Spleen (tissue), 7 donors: ENCODE measurements at regions not wholly inside any gene's neighbourhood (a gene's known extent, or its start where the extent isn't known, plus 50 kb on each side); places are given as distances from the start of the nearest gene placed in this dataset.

ENCODE experiments used
- POLR2A ChIP-seq, 3 donors: fragments of 450-650 bp; IDR thresholded peaks; one replicate each; pipeline ENCODE4 v1.5.1; 2017; ENCODE audit warnings: antibody characterized with exemption in 3 of 3, mild to moderate bottlenecking in 1 of 3
- POLR2AphosphoS5 ChIP-seq, 3 donors: sonication (generic); formaldehyde crosslinking; IDR thresholded peaks; one replicate each; pipeline ENCODE4 v1.5.1; 2017; ENCODE audit warnings: antibody characterized with exemption in 3 of 3
- TF ChIP-seq, protein P1 (sequence below), 11 experiments: fragments of 200-600 bp in 7 of 11; fragments of 450-650 bp in 4 of 11; sonication (generic) in 4 of 11; IDR thresholded peaks in 8 of 11; conservative IDR thresholded peaks in 3 of 11; 1 replicate in 7 of 11; 2 replicates in 4 of 11; pipeline versions ENCODE4 v1.4.0 to v1.8.0; 2016 to 2021; ENCODE audit warnings: antibody characterized with exemption in 11 of 11, inconsistent platforms in 4 of 11, mild to moderate bottlenecking in 1 of 11
- donor health status: DM: no; HTN: no; CAD: no; lungs with moderate emphysema.
- donor health status: DM: no; HTN: no; CAD: no.
- donor health status: DM: no; HTN: no; CAD: no.

- TF ChIP-seq, protein P1, sequence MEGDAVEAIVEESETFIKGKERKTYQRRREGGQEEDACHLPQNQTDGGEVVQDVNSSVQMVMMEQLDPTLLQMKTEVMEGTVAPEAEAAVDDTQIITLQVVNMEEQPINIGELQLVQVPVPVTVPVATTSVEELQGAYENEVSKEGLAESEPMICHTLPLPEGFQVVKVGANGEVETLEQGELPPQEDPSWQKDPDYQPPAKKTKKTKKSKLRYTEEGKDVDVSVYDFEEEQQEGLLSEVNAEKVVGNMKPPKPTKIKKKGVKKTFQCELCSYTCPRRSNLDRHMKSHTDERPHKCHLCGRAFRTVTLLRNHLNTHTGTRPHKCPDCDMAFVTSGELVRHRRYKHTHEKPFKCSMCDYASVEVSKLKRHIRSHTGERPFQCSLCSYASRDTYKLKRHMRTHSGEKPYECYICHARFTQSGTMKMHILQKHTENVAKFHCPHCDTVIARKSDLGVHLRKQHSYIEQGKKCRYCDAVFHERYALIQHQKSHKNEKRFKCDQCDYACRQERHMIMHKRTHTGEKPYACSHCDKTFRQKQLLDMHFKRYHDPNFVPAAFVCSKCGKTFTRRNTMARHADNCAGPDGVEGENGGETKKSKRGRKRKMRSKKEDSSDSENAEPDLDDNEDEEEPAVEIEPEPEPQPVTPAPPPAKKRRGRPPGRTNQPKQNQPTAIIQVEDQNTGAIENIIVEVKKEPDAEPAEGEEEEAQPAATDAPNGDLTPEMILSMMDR (IDR thresholded peaks at IDR 0.05 in 8 of 11, conservative IDR thresholded peaks at IDR 0.05 in 3 of 11) = no peak
- TF ChIP-seq POLR2A (IDR thresholded peaks at IDR 0.05) = no peak
- no peak for TF ChIP-seq POLR2AphosphoS5 (IDR thresholded peaks at IDR 0.05)
These were observed 127.8 kb upstream of the ADCY1 start for GRCh38 chr7:45446195-45446944.
